Sigmoid colon (tissue), 6 donors: ENCODE measurements at regions not wholly inside any gene's neighbourhood (a gene's known extent, or its start where the extent isn't known, plus 50 kb on each side); places are given as distances from the start of the nearest gene placed in this dataset.

Source experiments
- DNase-seq: peaks from one replicate; pipeline ENCODE4 v3.0.0-alpha.2; 2019
- H3K27ac ChIP-seq, 4 donors: fragments of 200-600 bp; sonication (generic); one replicate each; pipeline ENCODE4 v1.5.1; 2016 to 2019; ENCODE audit warnings: mild to moderate bottlenecking in 1 of 4
- H3K27me3 ChIP-seq, 3 donors: fragments of 200-600 bp; sonication (generic); one replicate each; pipeline ENCODE4 v1.5.1; 2019; ENCODE audit warnings: mild to moderate bottlenecking in 1 of 3
- H3K36me3 ChIP-seq, 4 donors: fragments of 200-600 bp; sonication (generic); one replicate each; pipeline ENCODE4 v1.5.1; 2016 to 2019
- H3K4me1 ChIP-seq, 4 donors: fragments of 200-600 bp; sonication (generic); one replicate each; pipeline ENCODE4 v1.5.1; 2017 to 2019
- H3K4me3 ChIP-seq, 4 donors: fragments of 200-600 bp; sonication (generic); one replicate each; pipeline ENCODE4 v1.5.1; 2017 to 2019; ENCODE audit warnings: mild to moderate bottlenecking in 2 of 4, moderate library complexity in 1 of 4
- H3K9me3 ChIP-seq, 4 donors: fragments of 200-600 bp in 3 of 4; sonication (generic) in 3 of 4; one replicate each; pipeline versions ENCODE4 v1.5.1 to v1.6.1; 2013 to 2019
- EP300 ChIP-seq, 4 donors: sonication (generic); formaldehyde crosslinking; IDR thresholded peaks; one replicate each; pipeline ENCODE4 v1.6.1; 2017; ENCODE audit warnings: antibody characterized with exemption in 4 of 4
- POLR2A ChIP-seq, 2 donors: fragments of 450-650 bp; IDR thresholded peaks; one replicate each; pipeline ENCODE4 v1.6.1; 2016; ENCODE audit warnings: antibody characterized with exemption in 2 of 2, mild to moderate bottlenecking in 2 of 2, moderate library complexity in 2 of 2
- POLR2AphosphoS5 ChIP-seq, 4 donors: sonication (generic); formaldehyde crosslinking; IDR thresholded peaks; one replicate each; pipeline ENCODE4 v1.6.1; 2017; ENCODE audit warnings: antibody characterized with exemption in 4 of 4
- WGBS, 2 donors: extraction: QIAGEN DNeasy Blood & Tissue Kit; methylation state at CpG; one replicate each; pipeline ENCODE4 v1.1.7; 2013; 5-methylcytosine and 5-hydroxymethylcytosine counted together
- intact Hi-C: fragments of 100-400 bp; cut with DNase I; formaldehyde crosslinking; loops from one replicate; pipeline ENCODE4 v1.15.1; 2023
- TF ChIP-seq, protein P1 (sequence below), 4 experiments: fragments of 450-650 bp in 3 of 4; fragments of 200-600 bp in 1 of 4; IDR thresholded peaks; one replicate each; pipeline ENCODE4 v1.5.1; 2016 to 2019; ENCODE audit warnings: antibody characterized with exemption in 4 of 4, mild to moderate bottlenecking in 3 of 4, moderate library complexity in 2 of 4
- donor health status: healthy with polysubstance abuse.
- donor health status: healthy.

DNA sequence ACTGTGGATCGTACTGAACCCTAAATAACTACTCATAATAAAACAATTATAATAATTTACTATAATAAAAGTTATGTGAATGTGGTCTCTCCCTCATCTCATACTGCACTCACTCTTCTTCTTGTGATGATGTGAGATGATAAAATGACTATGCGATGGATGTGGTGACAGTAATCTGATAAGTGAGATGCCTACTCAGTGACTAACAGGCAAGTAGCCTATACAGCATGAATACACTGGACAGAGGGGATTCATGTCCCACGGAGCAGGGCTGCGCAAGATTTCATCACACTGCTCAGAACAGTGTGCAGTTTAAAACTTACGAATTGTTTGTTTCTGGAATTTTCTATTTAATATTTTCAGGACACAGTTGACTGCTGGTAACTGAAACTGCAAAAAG is 304.0 kb downstream of the DUSP10 start:
- DNase-seq = no peak
- Histone ChIP-seq H3K9me3 (no peaks in the 10 kb centered on the region), H3K27ac (no peak overlapping the region), H3K27me3 (no peaks in the 10 kb centered on the region), H3K36me3 (no peaks in the 10 kb centered on the region), H3K4me3 (no peak overlapping the region), H3K4me1 (peaks cover 0 to 49% (median 28%) of the 10 kb centered on the region in 4 donors)
- TF ChIP-seq POLR2AphosphoS5 (IDR thresholded peaks at IDR 0.05) (no peak), EP300 (IDR thresholded peaks at IDR 0.05) (no peak), POLR2A (IDR thresholded peaks at IDR 0.05) (no peak)
- TF ChIP-seq, protein P1, sequence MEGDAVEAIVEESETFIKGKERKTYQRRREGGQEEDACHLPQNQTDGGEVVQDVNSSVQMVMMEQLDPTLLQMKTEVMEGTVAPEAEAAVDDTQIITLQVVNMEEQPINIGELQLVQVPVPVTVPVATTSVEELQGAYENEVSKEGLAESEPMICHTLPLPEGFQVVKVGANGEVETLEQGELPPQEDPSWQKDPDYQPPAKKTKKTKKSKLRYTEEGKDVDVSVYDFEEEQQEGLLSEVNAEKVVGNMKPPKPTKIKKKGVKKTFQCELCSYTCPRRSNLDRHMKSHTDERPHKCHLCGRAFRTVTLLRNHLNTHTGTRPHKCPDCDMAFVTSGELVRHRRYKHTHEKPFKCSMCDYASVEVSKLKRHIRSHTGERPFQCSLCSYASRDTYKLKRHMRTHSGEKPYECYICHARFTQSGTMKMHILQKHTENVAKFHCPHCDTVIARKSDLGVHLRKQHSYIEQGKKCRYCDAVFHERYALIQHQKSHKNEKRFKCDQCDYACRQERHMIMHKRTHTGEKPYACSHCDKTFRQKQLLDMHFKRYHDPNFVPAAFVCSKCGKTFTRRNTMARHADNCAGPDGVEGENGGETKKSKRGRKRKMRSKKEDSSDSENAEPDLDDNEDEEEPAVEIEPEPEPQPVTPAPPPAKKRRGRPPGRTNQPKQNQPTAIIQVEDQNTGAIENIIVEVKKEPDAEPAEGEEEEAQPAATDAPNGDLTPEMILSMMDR (IDR thresholded peaks at IDR 0.05) = no peak
- 85 to 93% methylated on average over 5 of the region's 5 CpGs for WGBS, 2 donors
- intact Hi-C loops = loop anchor here (5.0 to 10.0 kb wide), 6 partner anchors 176 to 1017 kb away; no protein-coding TSS in a partner anchor

DNA sequence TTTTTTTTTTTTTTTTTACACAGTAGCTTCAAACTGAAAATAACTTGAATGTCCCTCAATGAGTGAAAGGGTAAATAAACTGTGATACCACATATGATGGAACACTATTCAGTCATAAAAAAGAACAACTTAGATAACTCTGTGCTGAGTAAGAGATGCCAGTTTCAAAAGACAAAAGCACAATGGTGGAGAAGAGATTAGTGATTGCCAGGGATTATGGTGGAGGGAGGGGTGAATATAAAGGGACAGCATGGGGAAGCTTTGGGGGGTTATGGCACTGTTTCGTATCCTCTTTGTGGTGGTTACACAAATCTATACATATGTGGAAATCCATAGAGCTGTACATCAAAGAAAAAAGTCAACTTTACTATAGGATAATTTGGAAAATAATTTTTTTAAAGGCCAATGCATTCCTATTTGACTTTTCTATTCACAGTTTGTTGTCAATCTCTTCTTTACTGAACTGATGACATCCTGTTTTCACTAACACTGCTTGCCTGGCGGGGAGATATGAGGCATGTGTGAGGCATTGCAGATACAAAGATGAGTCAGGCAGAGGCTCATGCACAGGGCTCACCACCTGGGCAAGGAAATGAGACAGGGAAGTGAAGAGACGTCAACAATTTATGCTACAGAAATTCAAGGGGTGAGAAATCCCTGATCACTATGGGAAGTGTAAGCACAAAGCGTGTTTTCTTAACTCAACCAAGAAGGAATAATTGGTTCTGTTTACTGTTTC is 302.7 kb downstream of the DUSP10 start:
- no peaks in the 10 kb centered on the region for H3K27me3 ChIP-seq
- peaks cover 0 to 53% (median 32%) of the 10 kb centered on the region in 4 donors for H3K4me1 ChIP-seq
- no peaks in the 10 kb centered on the region for H3K36me3 ChIP-seq
- DNase-seq = no peak
- TF ChIP-seq, protein P1 (IDR thresholded peaks at IDR 0.05) = no peak
- TF ChIP-seq POLR2A (IDR thresholded peaks at IDR 0.05) (no peak), POLR2AphosphoS5 (IDR thresholded peaks at IDR 0.05) (peak in 2 of 4 donors; percentile 57 to 63), EP300 (IDR thresholded peaks at IDR 0.05) (no peak)
- H3K9me3 ChIP-seq = no peaks in the 10 kb centered on the region
- H3K4me3 ChIP-seq = no peak overlapping the region
- H3K27ac ChIP-seq = peak overlapping the region; percentile 65 to 79 (median 77)
- intact Hi-C loops = loop anchor here (5.0 to 10.0 kb wide), 6 partner anchors 177 to 1016 kb away; no protein-coding TSS in a partner anchor
- WGBS, 2 donors = 51 to 70% methylated on average over 4 of the region's 4 CpGs

DNA sequence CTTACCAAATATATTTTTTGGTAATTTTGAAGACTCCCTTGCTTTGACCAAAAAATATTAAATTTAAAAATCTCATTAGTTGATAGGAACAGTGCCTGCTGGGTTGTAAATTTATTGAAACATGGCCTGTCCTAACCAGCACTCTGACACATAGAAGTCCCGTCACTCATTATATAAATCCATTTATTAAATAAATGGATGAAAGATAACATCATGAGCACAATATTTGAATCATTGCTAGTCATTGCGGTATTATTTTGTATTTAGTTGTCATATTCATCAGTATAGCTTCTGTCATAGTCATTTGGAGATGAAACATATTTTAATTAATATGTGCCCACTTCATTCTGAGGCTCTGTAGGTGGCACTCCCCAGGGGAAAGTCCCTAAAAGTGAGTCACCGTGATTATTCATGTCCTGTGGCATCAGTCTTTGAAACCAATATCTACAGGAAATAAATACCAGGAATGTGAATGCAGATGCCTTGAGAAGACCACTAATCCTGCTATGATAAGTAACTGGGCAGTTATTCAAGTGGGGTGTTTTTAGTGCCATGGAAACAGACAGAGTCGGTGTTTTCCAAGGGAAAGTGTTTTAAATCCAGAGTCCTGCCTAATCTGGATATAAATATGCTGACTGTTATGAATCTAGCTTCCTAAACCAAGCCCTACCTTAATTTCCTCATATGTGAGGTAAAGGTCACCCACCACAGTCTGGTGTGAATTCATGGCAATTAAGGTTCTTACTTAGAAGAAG is 302.0 kb downstream of the DUSP10 start:
- Histone ChIP-seq H3K4me1 (peaks cover 0 to 58% (median 36%) of the 10 kb centered on the region in 4 donors), H3K4me3 (no peak overlapping the region), H3K9me3 (no peaks in the 10 kb centered on the region), H3K27ac (peak overlapping the region; percentile 65 to 79 (median 77)), H3K27me3 (no peaks in the 10 kb centered on the region), H3K36me3 (no peaks in the 10 kb centered on the region)
- 48 to 57% methylated on average over 4 of the region's 4 CpGs for WGBS, 2 donors
- TF ChIP-seq, protein P1 (IDR thresholded peaks at IDR 0.05) = no peak
- TF ChIP-seq POLR2A (IDR thresholded peaks at IDR 0.05) = no peak
- no peak for TF ChIP-seq POLR2AphosphoS5 (IDR thresholded peaks at IDR 0.05)
- TF ChIP-seq EP300 (IDR thresholded peaks at IDR 0.05) = no peak
- DNase-seq = no peak
- intact Hi-C loops = loop anchor here (5.0 to 10.0 kb wide), 7 partner anchors 178 to 1015 kb away; no protein-coding TSS in a partner anchor

DNA sequence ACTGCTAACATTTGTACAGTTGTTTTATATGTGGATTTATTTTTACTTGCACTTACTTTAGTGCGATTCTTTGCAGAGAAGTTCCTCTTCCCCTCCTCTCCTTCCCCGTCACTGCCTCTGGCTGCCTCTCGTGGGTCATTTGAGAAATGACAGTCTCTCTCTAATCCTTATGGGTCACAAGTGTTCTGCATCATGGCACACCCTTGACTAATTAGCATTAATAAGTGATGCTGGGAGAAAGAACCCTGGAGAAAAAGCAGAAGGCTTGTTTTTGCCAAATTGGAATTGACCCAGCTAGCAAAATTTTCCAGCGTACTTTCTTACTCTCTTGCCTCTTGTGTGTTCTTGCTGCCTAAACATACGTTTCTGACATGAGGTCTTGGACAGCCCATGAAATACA is 301.2 kb downstream of the DUSP10 start:
- peak overlapping the region in 1 of 4 donors; percentile 14 for H3K4me3 ChIP-seq
- no peaks in the 10 kb centered on the region for H3K36me3 ChIP-seq
- WGBS, 2 donors = 35 to 47% methylated on average over 5 of the region's 5 CpGs
- no peaks in the 10 kb centered on the region for H3K27me3 ChIP-seq
- H3K4me1 ChIP-seq = peaks cover 0 to 51% (median 34%) of the 10 kb centered on the region in 4 donors
- TF ChIP-seq EP300 (IDR thresholded peaks at IDR 0.05) (peak; percentile 33 to 81 (median 60)), POLR2AphosphoS5 (IDR thresholded peaks at IDR 0.05) (peak; percentile 81 to 89 (median 84))
- TF ChIP-seq, protein P1 (IDR thresholded peaks at IDR 0.05) = no peak
- H3K27ac ChIP-seq = peak overlapping the region; percentile 65 to 79 (median 77)
- intact Hi-C loops = loop anchor here (10.0 kb wide), 1 partner anchor 264 kb away; no protein-coding TSS in a partner anchor
- peak; percentile 79 for DNase-seq
- H3K9me3 ChIP-seq = no peaks in the 10 kb centered on the region
